GM10266 (cell line): ENCODE measurements at regions not wholly inside any gene's neighbourhood (a gene's known extent, or its start where the extent isn't known, plus 50 kb on each side); places are given as distances from the start of the nearest gene placed in this dataset.
"Not testable (repeated sequence)": the region's sequence is repeated elsewhere in the genome, so short reads cannot be mapped to it uniquely, and the experiment has no call there.

Source experiments
- DNase-seq: peaks from one replicate; pipeline ENCODE4 v3.0.0; 2012; ENCODE audit errors: extremely low spot score
- TF ChIP-seq, protein P1 (sequence below): IDR thresholded peaks from 2 replicates; pipeline ENCODE4 v1.5.1; 2012; ENCODE audit warnings: mild to moderate bottlenecking, low read depth; ENCODE audit not compliant: control insufficient read depth, insufficient read depth; ENCODE audit errors: missing control alignments

DNA sequence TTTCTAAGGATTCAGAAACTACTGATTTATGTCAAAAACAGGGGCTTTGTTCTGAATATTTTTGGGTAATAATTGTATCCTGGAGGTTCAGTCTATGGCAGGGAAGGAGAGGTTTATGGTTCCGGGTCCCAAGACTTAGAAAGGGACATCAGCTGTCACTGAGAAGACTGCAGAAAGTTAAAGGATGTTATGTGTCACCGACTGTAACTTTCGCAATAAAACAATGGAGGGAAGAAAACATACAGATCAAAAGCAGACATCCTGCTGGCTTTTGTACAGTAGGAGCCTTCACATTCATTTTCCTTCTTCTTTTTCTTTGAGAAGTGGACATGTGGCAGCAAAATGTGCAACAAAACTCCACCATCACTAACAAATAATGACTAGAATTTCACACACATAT, 900.7 kb upstream of the SOX11 start:
- DNase-seq = no peak
- TF ChIP-seq, protein P1, sequence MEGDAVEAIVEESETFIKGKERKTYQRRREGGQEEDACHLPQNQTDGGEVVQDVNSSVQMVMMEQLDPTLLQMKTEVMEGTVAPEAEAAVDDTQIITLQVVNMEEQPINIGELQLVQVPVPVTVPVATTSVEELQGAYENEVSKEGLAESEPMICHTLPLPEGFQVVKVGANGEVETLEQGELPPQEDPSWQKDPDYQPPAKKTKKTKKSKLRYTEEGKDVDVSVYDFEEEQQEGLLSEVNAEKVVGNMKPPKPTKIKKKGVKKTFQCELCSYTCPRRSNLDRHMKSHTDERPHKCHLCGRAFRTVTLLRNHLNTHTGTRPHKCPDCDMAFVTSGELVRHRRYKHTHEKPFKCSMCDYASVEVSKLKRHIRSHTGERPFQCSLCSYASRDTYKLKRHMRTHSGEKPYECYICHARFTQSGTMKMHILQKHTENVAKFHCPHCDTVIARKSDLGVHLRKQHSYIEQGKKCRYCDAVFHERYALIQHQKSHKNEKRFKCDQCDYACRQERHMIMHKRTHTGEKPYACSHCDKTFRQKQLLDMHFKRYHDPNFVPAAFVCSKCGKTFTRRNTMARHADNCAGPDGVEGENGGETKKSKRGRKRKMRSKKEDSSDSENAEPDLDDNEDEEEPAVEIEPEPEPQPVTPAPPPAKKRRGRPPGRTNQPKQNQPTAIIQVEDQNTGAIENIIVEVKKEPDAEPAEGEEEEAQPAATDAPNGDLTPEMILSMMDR = no peak

DNA sequence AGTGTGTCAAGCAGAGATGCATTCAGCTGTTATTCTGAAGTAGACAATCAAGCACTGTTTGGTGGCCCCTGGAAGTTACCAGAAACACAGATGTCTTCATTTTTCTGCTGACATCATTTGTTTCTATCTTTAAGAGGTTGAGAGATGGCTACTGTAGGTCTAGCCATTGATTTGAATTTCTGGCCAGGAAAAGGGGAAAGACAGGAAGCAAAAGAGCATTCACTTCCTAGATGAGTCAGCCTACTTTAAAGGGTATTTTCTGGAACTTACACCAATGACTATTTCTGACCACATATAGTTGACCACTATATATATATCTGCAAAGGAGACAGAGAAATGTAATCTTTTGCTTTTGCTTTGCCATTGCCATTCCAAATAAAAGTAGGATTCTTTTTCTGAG, 900.1 kb upstream of the SOX11 start:
- TF ChIP-seq, protein P1 = no peak
- no peak for DNase-seq

DNA sequence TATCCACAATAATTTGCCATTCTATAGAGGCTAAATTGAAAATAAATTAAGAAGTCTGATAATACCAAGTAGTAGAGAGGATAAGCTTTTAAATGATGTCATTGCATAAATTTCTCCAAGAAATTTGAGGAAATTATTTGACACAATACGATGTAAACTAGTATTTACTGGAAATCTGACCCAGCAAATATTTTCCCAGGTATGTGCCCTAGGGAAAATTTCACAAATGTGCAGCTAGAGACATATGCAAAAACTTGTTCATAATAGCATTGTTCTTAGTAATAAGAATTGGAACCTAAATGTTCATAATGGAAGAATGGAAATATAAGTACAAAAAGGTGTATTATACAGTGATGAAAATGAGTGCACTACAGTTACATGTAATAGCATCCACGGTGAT, 888.8 kb upstream of the SOX11 start:
- no peak for DNase-seq
- TF ChIP-seq, protein P1 = no peak

DNA sequence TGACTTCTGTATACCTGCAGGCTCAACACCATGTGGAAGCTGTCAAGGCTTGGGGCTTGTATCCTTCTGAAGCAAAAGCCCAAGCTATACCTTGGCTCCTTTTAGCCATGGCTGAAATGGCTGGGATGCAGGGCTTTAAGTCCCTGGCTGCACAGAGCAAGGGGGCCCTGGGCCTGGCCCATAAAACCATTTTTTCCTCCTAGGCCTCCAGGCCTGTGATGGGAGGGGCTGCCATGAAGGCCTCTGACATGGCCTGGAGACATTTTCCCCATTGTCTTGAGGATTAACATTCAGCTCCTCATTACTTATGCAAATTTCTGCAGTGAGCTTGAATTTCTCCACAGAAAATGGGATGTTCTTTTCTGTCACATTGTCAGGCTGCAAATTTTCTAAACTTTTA, 878.0 kb upstream of the SOX11 start:
- DNase-seq = not testable (repeated sequence)

DNA sequence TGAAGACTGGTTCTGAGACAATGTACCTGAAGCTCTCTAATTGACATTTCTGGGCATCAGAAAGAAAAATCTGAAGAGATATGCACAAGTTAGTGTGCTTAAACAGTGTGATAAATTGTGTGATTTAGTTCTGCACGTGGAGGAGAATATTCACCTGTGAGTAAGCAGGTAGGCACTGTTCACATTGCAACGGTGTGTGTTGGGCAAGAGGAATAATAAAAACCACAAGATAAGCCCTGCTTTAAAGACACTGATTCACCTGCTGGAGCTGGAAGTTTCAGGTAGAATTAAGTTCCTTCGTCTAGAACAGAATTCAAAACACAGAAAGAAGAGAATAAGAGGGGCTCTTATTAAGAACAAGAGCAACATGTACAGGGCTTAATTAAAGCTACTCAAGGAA, 864.3 kb upstream of the SOX11 start:
- TF ChIP-seq, protein P1 = no peak
- DNase-seq = no peak

DNA sequence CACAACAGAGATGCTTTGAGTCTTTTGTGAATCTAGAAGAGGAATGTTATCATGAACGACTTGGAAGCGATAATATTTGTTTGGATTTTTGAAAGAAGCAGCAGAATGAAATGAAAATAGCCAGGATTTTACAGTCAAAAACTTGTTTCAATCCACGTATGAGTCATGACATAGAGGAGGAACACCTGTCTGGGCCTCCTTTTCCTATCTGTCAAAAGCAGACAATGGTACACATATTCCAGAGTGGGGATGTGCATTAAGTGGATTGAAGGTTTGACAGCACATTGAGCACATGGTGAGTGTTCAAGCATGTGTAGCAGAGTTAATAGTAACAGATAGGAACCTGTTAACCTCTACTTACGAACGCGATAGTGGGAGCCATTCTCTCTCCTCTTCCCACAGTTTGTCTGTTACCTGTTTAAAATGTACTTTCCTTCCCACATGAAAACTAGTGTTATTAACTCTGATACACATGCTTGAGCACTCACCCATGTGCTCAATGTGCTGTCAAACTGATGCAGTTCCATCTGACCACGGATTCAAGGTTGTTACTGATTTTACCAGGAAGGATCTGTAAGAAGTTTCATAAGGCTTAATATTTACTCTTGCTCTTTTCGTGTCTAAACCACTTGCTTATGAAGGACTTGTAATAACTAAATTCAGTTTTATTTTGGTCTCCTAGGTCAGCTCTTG, 863.4 kb upstream of the SOX11 start:
- TF ChIP-seq, protein P1 = no peak
- DNase-seq = no peak

DNA sequence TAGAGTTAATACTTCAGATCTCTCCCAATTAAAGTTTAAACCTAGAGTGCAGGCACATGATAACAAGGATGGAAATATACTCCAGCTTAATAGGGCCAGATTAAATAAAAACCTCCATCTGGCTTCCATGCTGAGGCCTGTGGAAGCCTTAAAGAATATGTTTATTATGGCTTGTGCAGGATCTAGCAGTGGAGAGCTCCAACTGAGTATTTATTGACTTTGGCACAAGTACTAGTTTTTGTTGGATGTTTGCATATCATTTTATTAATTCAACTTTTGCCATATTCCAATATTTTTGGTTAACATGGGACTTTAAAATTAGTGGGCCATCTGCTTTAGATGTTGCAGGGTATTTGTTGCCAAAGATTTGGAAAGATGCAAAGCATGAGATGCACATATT, 860.4 kb upstream of the SOX11 start:
- no peak for DNase-seq
- TF ChIP-seq, protein P1 = no peak

DNA sequence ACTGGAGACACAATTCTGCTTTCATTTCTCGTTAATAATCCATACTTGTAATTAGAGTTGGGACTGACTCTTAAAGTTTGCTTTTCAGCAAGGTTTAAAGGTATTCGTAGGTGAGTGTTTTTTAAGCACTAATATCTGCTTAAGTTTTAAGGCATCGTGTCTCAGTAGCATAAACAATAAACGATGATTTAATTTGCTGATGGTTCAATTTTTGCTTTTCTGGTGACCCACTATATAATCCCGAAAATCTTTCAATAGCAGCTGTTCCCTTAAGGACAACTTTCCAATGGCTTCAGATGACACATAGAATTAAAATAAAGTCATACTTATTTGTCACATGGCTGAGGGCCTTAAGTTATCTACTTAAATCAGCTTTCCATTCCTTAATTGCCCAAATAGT, 859.5 kb upstream of the SOX11 start:
- TF ChIP-seq, protein P1 = no peak
- DNase-seq = no peak
